GM13977 (cell line): ENCODE measurements at regions not wholly inside any gene's neighbourhood (a gene's known extent, or its start where the extent isn't known, plus 50 kb on each side); places are given as distances from the start of the nearest gene placed in this dataset.

ENCODE experiments used
- DNase-seq: peaks from one replicate; pipeline ENCODE4 v3.0.0; 2012; ENCODE audit warnings: low spot score
- CTCF ChIP-seq: IDR thresholded peaks from 2 replicates; pipeline ENCODE4 v1.5.1; 2012; ENCODE audit warnings: mild to moderate bottlenecking, control low read depth; ENCODE audit not compliant: insufficient read depth; ENCODE audit errors: extremely low read depth, missing control alignments
- in situ Hi-C: fragments of 300-500 bp; cut with MboI; formaldehyde crosslinking; loops from one replicate; pipeline ENCODE4 v1.12.0; 2022; ENCODE audit warnings: low sequenced_read_pairs, low pct_unique_long_range_greater_than_20kb, mixed read lengths, inconsistent platforms; ENCODE audit not compliant: unreplicated experiment

- in situ Hi-C loops = no loop called here
- no peak for DNase-seq
- no peak for TF ChIP-seq CTCF
These were observed 77.4 kb upstream of the SHANK2 start for GRCh38 chr11:71329786-71330185.

GRCh38 chr11:71329165-71329510 lies 76.8 kb upstream of the SHANK2 start:
- no peak for TF ChIP-seq CTCF
- DNase-seq = no peak
- in situ Hi-C loops = no loop called here

- TF ChIP-seq CTCF = no peak
- no peak for DNase-seq
- in situ Hi-C loops = no loop called here
These were observed 75.0 kb upstream of the SHANK2 start for GRCh38 chr11:71327156-71328085.

- in situ Hi-C loops = no loop called here
- DNase-seq = no peak
- TF ChIP-seq CTCF = no peak
These were observed 74.1 kb upstream of the SHANK2 start for GRCh38 chr11:71326328-71326940.

- TF ChIP-seq CTCF = no peak
- DNase-seq = no peak
These were observed 73.3 kb upstream of the SHANK2 start for GRCh38 chr11:71325418-71326327.

GRCh38 chr11:71324788-71325417 lies 72.5 kb upstream of the SHANK2 start:
- in situ Hi-C loops = no loop called here
- no peak for TF ChIP-seq CTCF
- DNase-seq = no peak

More at GRCh38 chr11:71325418-71326327, 73.3 kb upstream of the SHANK2 start:
- in situ Hi-C loops = no loop called here
